Nephron progenitor cell (in vitro differentiated cells): ENCODE measurements at regions not wholly inside any gene's neighbourhood (a gene's known extent, or its start where the extent isn't known, plus 50 kb on each side); places are given as distances from the start of the nearest gene placed in this dataset.

ENCODE experiments used
- DNase-seq: peaks from one replicate; pipeline ENCODE4 v3.0.0; 2021
- H3K27ac Mint-ChIP-seq: 2 replicates; pipeline ENCODE4 v1.8.0; 2021; ENCODE audit warnings: mild to moderate bottlenecking, moderate library complexity, mixed read lengths
- H3K27me3 Mint-ChIP-seq: 2 replicates; pipeline ENCODE4 v1.8.0; 2021; ENCODE audit warnings: mild to moderate bottlenecking, low read depth, mixed read lengths; ENCODE audit not compliant: poor library complexity
- H3K36me3 Mint-ChIP-seq: 2 replicates; pipeline ENCODE4 v1.8.0; 2021; ENCODE audit warnings: low read depth, mixed read lengths
- H3K4me1 Mint-ChIP-seq: 2 replicates; pipeline ENCODE4 v1.8.0; 2021; ENCODE audit warnings: mixed read lengths
- H3K4me3 Mint-ChIP-seq: 2 replicates; pipeline ENCODE4 v1.8.0; 2021; ENCODE audit warnings: mild to moderate bottlenecking, moderate library complexity, mixed read lengths
- H3K9me3 Mint-ChIP-seq: 2 replicates; pipeline ENCODE4 v1.8.0; 2021; ENCODE audit warnings: mild to moderate bottlenecking, moderate library complexity, mixed read lengths
- CTCF ChIP-seq: fragments of 200-600 bp; sonication (generic); IDR thresholded peaks from 2 replicates; pipeline ENCODE4 v1.5.0; 2021; ENCODE audit warnings: antibody characterized with exemption

GRCh38 chr11:134579724-134580609, 167.9 kb upstream of the B3GAT1 start:
- Mint-ChIP-seq H3K4me1 (peaks cover 26% of the 10 kb centered on the region), H3K27me3 (peaks cover 30% of the 10 kb centered on the region), H3K27ac (no peak overlapping the region), H3K4me3 (no peak overlapping the region), H3K36me3 (no peaks in the 10 kb centered on the region), H3K9me3 (no peaks in the 10 kb centered on the region)
- no peak for DNase-seq
- no peak for TF ChIP-seq CTCF

GRCh38 chr11:134578807-134579723, 167.0 kb upstream of the B3GAT1 start:
- Mint-ChIP-seq H3K4me3 (no peak overlapping the region), H3K27me3 (peaks cover 26% of the 10 kb centered on the region), H3K36me3 (no peaks in the 10 kb centered on the region), H3K27ac (no peak overlapping the region), H3K4me1 (peaks cover 19% of the 10 kb centered on the region), H3K9me3 (no peaks in the 10 kb centered on the region)
- no peak for TF ChIP-seq CTCF
- no peak for DNase-seq

GRCh38 chr11:134577751-134578395, 165.8 kb upstream of the B3GAT1 start:
- H3K36me3 Mint-ChIP-seq, result no peaks in the 10 kb centered on the region
- no peak overlapping the region for H3K27ac Mint-ChIP-seq
- DNase-seq, result no peak
- H3K9me3 Mint-ChIP-seq, result no peaks in the 10 kb centered on the region
- H3K4me1 Mint-ChIP-seq, result peaks cover 19% of the 10 kb centered on the region
- peaks cover 26% of the 10 kb centered on the region for H3K27me3 Mint-ChIP-seq
- TF ChIP-seq CTCF, result no peak
- no peak overlapping the region for H3K4me3 Mint-ChIP-seq

- H3K36me3 Mint-ChIP-seq, result no peaks in the 10 kb centered on the region
- no peak for TF ChIP-seq CTCF
- DNase-seq, result no peak
Measured at GRCh38 chr11:134576721-134577171, 164.7 kb upstream of the B3GAT1 start.

GRCh38 chr11:134576286-134576685, 164.2 kb upstream of the B3GAT1 start:
- no peak for DNase-seq
- H3K9me3 Mint-ChIP-seq, result no peaks in the 10 kb centered on the region
- TF ChIP-seq CTCF, result no peak
- H3K27me3 Mint-ChIP-seq, result peaks cover 23% of the 10 kb centered on the region
- H3K27ac Mint-ChIP-seq, result no peak overlapping the region
- H3K36me3 Mint-ChIP-seq, result no peaks in the 10 kb centered on the region
- peaks cover 19% of the 10 kb centered on the region for H3K4me1 Mint-ChIP-seq
- no peak overlapping the region for H3K4me3 Mint-ChIP-seq

More at GRCh38 chr11:134576721-134577171, 164.7 kb upstream of the B3GAT1 start:
- Mint-ChIP-seq H3K27ac (no peak overlapping the region), H3K9me3 (no peaks in the 10 kb centered on the region), H3K27me3 (peaks cover 23% of the 10 kb centered on the region), H3K4me3 (no peak overlapping the region), H3K4me1 (peaks cover 19% of the 10 kb centered on the region)
